ENCODE measurements at regions not wholly inside any gene's neighbourhood (a gene's known extent, or its start where the extent isn't known, plus 50 kb on each side); places are given as distances from the start of the nearest gene placed in this dataset.
"Not testable (repeated sequence)": the region's sequence is repeated elsewhere in the genome, so short reads cannot be mapped to it uniquely, and the experiment has no call there.

- intact Hi-C loops (cut with micrococcal nuclease): no loop called here
Measured at GRCh38 chr19:30955112-30956104, 393.8 kb downstream of the TSHZ3 start.

- intact Hi-C loops (cut with micrococcal nuclease): not testable (repeated sequence)
Measured at GRCh38 chr19:30944276-30944932, 404.8 kb downstream of the TSHZ3 start.

GRCh38 chr19:30943101-30943843 lies 406.0 kb downstream of the TSHZ3 start:
- intact Hi-C loops (cut with micrococcal nuclease): no loop called here

- intact Hi-C loops (cut with micrococcal nuclease): no loop called here
Measured at GRCh38 chr19:30942636-30943035, 406.6 kb downstream of the TSHZ3 start.

DNA sequence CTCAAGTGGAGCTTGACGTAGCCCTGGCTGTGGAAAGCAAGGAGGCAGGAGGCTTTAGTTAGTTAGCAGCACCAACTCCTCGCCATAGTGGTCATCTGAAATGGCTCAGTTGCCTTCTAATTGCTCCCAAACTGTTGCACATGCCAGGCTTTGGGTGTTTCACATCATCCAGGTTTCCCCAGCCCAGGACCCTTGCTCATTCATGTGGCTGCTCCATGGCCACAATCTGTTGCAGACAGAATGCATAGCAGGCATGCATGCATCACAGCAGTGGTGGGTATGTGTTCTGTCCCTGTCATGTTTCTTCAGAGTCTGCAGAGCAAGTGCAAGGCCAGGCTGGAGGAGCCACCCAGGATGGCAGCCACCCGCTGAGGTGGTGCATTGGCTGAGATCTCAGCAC lies 407.6 kb downstream of the TSHZ3 start:
- intact Hi-C loops (cut with micrococcal nuclease): no loop called here

DNA sequence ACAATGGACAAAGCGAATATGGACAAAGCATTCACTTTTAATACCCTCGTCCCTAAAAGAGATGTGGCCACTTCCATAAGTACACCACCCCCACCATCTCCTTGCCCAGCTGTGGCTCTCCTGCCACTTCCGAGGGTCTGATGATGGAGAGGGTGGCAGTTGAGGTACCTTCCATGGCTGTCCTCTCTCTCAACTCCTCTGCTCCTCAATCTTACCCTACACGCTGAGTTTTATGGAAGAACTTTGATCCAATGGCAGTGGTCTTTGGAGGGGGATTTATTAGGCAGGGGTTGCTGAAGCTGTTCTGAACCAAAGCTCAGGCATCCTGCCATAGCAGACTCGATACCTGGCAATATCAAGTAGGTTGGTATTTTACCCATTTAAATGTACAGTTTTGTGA lies 413.0 kb downstream of the TSHZ3 start:
- intact Hi-C loops (cut with micrococcal nuclease): no loop called here

DNA sequence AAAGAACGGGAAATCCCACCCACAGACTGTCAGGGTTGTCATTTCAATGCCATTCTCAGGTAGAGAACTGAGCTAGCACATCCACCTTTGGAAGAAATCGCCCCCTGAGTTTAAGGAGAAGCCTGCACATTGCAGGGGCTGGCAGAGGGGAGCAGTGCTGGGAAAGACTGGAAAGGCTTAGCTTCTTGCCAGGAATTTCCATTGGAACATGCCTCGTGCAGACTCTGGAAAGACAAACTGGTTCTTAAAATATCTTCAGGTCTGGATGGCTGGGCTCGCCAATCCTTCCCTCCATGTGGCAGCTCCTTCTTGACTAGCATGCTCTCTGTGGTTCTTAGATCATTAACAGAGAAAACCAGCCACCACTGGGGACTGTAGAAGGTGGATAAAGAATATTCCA lies 414.1 kb downstream of the TSHZ3 start:
- intact Hi-C loops (cut with micrococcal nuclease): no loop called here

DNA sequence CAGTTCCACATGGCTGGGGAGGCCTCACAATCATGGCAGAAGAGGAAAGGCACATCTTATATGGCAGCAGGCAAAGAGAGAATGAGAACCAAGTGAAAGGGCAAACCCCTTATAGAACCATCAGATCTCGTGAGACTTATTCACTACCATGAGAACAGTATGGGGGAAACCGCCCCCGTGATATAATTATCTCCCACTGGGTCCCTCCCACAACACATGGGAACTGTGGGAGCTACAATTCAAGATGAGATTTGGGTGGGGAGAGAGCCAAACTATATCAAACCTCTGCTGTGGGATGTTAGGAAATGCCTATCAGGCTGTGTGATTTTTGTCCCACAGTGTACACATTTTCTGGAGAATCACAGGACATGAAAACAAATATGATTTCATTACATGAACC lies 415.8 kb downstream of the TSHZ3 start:
- intact Hi-C loops (cut with micrococcal nuclease): not testable (repeated sequence)

DNA sequence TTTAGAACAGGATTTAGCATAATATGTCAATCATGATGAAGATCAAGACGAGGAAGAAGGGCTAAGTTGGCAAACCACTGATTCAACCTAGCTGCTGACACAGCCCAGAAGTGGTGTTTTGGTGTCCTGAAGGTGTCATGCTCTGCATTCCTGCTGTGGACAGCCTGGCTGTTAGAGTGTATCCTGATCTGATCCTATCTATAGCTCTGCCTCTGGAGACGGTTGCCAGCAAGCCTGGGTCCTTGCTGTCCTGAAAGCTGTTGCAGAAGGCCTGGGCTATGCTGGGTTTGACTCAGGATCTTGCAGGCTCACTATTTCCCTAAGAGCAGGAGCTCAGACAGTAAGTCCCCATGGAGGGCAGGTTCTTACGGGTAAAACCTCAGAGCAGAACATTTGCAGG lies 416.4 kb downstream of the TSHZ3 start:
- intact Hi-C loops (cut with micrococcal nuclease): no loop called here

GRCh38 chr19:30930941-30931706 lies 418.1 kb downstream of the TSHZ3 start:
- intact Hi-C loops (cut with micrococcal nuclease): no loop called here

DNA sequence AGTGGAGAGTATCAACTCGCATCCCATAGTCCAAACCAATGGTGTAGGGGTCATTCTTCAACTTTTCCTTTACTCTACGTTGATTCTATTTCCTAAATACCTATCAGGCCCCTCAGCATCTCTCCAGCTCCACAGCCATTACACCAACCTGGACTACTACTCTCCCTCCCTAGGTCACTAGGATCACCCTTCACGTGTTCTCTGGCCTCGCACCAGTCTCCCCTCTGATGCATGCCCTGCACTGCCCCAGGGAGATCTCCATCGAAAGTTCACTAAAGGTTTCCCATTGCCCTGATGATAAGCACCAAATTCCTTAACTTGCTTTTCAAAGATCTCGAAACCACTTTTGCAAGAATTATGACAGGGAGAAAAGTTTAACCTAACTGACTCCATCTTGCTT lies 421.5 kb downstream of the TSHZ3 start:
- intact Hi-C loops (cut with micrococcal nuclease): no loop called here

GRCh38 chr19:30924670-30925069 lies 424.6 kb downstream of the TSHZ3 start:
- intact Hi-C loops (cut with micrococcal nuclease): no loop called here

- intact Hi-C loops (cut with micrococcal nuclease): no loop called here
Measured at GRCh38 chr19:30924069-30924636, 425.1 kb downstream of the TSHZ3 start.

- intact Hi-C loops (cut with micrococcal nuclease): no loop called here
Measured at GRCh38 chr19:30923621-30924020, 425.6 kb downstream of the TSHZ3 start.

GRCh38 chr19:30923096-30923495 lies 426.1 kb downstream of the TSHZ3 start:
- intact Hi-C loops (cut with micrococcal nuclease): no loop called here

GRCh38 chr19:30920222-30920621 lies 429.0 kb downstream of the TSHZ3 start:
- intact Hi-C loops (cut with micrococcal nuclease): no loop called here

DNA sequence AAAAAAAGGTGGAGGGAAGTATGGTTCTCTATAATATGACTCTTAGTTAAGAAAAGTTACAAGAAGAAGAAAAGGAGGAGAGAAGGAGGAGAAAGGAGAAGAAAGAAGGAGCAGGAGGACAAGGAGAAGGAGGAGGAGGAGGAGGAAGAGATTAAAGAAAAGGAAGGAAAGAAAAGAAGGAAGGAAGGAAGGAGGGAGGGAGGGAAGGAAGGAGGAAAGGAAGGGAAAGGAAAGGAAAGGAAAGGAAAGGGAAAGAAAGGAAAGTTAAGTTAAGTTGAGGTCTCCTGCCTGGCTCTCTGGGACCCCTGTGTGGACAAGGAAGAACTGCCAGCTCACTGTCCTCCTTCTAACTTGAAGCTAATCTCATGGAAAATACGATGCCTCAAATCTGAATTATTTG lies 429.5 kb downstream of the TSHZ3 start:
- intact Hi-C loops (cut with micrococcal nuclease): no loop called here

DNA sequence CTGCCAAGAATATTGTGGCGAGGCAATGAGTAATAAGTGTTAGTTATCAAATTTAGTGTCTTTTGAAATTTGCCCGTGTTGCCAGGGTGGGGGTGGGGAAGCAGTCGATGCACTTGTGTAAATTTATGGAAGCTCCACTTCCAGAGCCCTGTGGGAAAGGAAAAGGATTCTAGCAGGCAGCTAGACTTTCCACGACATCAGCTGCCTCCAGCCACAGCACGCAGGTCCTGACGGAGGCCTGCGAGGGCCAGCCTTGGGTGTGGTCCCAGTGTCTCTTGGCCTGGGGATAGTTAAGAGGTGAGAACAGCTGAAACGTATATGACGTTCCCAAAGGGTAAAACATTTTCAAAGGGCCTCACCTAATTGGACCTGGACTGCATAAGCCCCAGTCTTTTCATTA lies 433.0 kb downstream of the TSHZ3 start:
- intact Hi-C loops (cut with micrococcal nuclease): no loop called here

GRCh38 chr19:30911491-30911890 lies 437.7 kb downstream of the TSHZ3 start:
- intact Hi-C loops (cut with micrococcal nuclease): no loop called here

GRCh38 chr19:30910485-30911240 lies 438.6 kb downstream of the TSHZ3 start:
- intact Hi-C loops (cut with micrococcal nuclease): no loop called here

Measured in T-helper 1 cell treated with Interleukin-12 subunit alpha and Interleukin-12 subunit beta and Interleukin-4 antibody, amounts not matched to agents 30 ng/mL and 1 ng/mL, for 36 hours (primary cell).